ENCODE measurements at regions not wholly inside any gene's neighbourhood (a gene's known extent, or its start where the extent isn't known, plus 50 kb on each side); places are given as distances from the start of the nearest gene placed in this dataset.

DNA sequence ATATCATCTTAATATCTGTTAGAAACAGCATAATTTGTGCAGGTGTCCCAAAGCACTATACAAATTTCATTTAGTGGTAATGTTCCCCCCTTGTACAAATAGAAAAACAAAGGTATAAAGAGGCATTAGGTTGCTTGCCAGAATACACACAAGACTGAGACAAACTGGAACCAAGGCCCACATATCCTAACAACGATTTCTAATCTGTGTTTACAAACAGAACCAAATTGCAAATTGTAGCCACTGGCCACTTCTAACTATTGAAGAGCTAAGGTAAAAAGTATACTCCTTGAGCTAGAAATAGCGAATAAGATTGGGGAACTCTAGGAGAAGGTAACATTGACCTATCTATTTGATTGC lies 526.1 kb downstream of the KLF12 start:
- H3K4me1 ChIP-seq (ENCODE audit: insufficient read depth, low read length, poor library complexity, severe bottlenecking) = no peaks in the 10 kb centered on the region
- POLR2A ChIA-PET = interaction anchor here (1.0 kb wide), 1 partner anchor 146 kb away, joined by 3 read pairs; no protein-coding TSS in a partner anchor
- H3K27ac ChIP-seq (ENCODE audit: low read depth, low read length, poor library complexity, severe bottlenecking) = no peak overlapping the region
- no peaks in the 10 kb centered on the region for H4K20me1 ChIP-seq (ENCODE audit: insufficient read depth, low read length)
- CTCF ChIA-PET (ENCODE audit: unreplicated experiment) = no interaction called here
- no peak overlapping the region for H3K4me2 ChIP-seq (ENCODE audit: low read length)
- BruUV-seq (replicated peaks) = no TSS peak
- intact Hi-C loops (cut with micrococcal nuclease; ENCODE audit: unreplicated experiment) = no loop called here
- H3K36me3 ChIP-seq (ENCODE audit: insufficient read depth, low read length) = no peaks in the 10 kb centered on the region
- DNase-seq (ENCODE audit: low spot score) = no peak
- no peak overlapping the region for H3K4me3 ChIP-seq (ENCODE audit: low read depth, low read length, poor library complexity, severe bottlenecking)
- TF ChIP-seq, protein P1, sequence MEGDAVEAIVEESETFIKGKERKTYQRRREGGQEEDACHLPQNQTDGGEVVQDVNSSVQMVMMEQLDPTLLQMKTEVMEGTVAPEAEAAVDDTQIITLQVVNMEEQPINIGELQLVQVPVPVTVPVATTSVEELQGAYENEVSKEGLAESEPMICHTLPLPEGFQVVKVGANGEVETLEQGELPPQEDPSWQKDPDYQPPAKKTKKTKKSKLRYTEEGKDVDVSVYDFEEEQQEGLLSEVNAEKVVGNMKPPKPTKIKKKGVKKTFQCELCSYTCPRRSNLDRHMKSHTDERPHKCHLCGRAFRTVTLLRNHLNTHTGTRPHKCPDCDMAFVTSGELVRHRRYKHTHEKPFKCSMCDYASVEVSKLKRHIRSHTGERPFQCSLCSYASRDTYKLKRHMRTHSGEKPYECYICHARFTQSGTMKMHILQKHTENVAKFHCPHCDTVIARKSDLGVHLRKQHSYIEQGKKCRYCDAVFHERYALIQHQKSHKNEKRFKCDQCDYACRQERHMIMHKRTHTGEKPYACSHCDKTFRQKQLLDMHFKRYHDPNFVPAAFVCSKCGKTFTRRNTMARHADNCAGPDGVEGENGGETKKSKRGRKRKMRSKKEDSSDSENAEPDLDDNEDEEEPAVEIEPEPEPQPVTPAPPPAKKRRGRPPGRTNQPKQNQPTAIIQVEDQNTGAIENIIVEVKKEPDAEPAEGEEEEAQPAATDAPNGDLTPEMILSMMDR (conservative IDR thresholded peaks at IDR 0.05; ENCODE audit: low read length) = no peak
- TF ChIP-seq EZH2phosphoT487 (IDR thresholded peaks at IDR 0.05; ENCODE audit: borderline replicate concordance, low read depth, low read length) = no peak
- H3K9me3 ChIP-seq (ENCODE audit: low read length) = no peaks in the 10 kb centered on the region
- H3K9me2 ChIP-seq (ENCODE audit: insufficient read depth, low read length) = no peaks in the 10 kb centered on the region
- no peaks in the 10 kb centered on the region for H3K79me2 ChIP-seq (ENCODE audit: insufficient read depth, low read depth, low read length)
- no peak overlapping the region for H2AFZ ChIP-seq (ENCODE audit: low read length)

DNA sequence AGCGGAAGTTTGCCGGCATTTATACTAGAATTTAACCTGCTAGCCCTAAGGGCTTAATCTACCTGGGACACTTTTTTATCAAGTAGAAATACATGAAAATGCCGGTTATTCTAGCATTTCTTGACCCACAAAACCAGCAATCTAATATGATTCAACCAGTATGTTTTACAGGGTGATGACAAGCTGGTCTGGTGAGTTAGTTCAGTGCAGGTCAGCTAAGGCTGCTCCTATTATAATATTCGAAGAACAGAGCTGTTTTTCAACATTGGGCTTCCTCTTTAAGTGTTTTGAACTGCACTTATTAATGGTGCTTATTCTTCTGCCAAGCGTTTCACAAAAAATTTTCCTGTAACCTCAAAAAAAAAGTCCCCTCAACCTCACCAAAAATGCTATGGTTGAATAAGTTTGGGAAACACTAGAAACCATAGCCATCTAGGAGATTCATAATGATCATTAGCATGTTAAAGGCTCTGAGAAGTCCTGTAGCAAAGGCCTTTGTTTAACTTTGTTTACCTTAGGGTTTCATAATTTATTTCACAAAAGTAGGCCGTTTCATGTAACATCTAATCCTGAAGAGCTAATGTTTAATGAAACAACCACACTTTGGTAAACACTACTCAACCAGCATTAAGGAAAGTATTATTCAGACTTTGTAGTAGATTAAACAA lies 526.6 kb downstream of the KLF12 start:
- Histone ChIP-seq H3K4me2 (ENCODE audit: low read length) (no peak overlapping the region), H3K27ac (ENCODE audit: low read depth, low read length, poor library complexity, severe bottlenecking) (no peak overlapping the region), H2AFZ (ENCODE audit: low read length) (no peak overlapping the region), H3K4me1 (ENCODE audit: insufficient read depth, low read length, poor library complexity, severe bottlenecking) (no peaks in the 10 kb centered on the region), H3K4me3 (ENCODE audit: low read depth, low read length, poor library complexity, severe bottlenecking) (no peak overlapping the region), H3K79me2 (ENCODE audit: insufficient read depth, low read depth, low read length) (no peaks in the 10 kb centered on the region), H4K20me1 (ENCODE audit: insufficient read depth, low read length) (no peaks in the 10 kb centered on the region), H3K36me3 (ENCODE audit: insufficient read depth, low read length) (no peaks in the 10 kb centered on the region), H3K9me3 (ENCODE audit: low read length) (no peaks in the 10 kb centered on the region), H3K9me2 (ENCODE audit: insufficient read depth, low read length) (no peaks in the 10 kb centered on the region)
- ChIA-PET CTCF (ENCODE audit: unreplicated experiment) (no interaction called here), POLR2A (interaction anchor here (1.0 kb wide), 1 partner anchor 145 kb away, joined by 3 read pairs; no protein-coding TSS in a partner anchor)
- TF ChIP-seq EZH2phosphoT487 (IDR thresholded peaks at IDR 0.05; ENCODE audit: borderline replicate concordance, low read depth, low read length) = no peak
- TF ChIP-seq, protein P1 (conservative IDR thresholded peaks at IDR 0.05; ENCODE audit: low read length) = no peak
- intact Hi-C loops (cut with micrococcal nuclease; ENCODE audit: unreplicated experiment) = no loop called here
- no peak for DNase-seq (ENCODE audit: low spot score)
- no TSS peak for BruUV-seq (replicated peaks)

DNA sequence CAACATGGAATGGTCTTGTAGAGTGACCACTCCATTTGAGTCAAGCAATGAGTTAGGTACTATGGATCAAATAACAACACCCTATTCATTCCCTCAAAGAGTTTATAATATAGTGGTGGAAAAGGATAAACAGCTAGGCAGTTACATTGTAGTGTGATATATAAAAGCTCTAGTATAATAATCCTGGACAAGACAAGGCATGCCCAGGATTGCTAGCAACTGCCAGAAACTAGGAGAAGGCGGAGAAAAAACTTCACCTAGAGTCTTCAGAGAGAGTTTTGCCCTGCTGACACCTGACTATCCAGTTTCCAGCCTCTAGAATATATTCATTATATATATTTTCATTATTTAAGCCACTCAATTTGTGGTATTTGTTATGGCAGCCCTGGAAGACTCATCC lies 530.6 kb downstream of the KLF12 start:
- Histone ChIP-seq H3K4me3 (ENCODE audit: low read depth, low read length, poor library complexity, severe bottlenecking) (no peak overlapping the region), H3K4me1 (ENCODE audit: insufficient read depth, low read length, poor library complexity, severe bottlenecking) (no peaks in the 10 kb centered on the region), H2AFZ (ENCODE audit: low read length) (no peak overlapping the region), H3K27ac (ENCODE audit: low read depth, low read length, poor library complexity, severe bottlenecking) (no peak overlapping the region), H3K4me2 (ENCODE audit: low read length) (no peak overlapping the region), H4K20me1 (ENCODE audit: insufficient read depth, low read length) (no peaks in the 10 kb centered on the region), H3K9me3 (ENCODE audit: low read length) (no peaks in the 10 kb centered on the region), H3K36me3 (ENCODE audit: insufficient read depth, low read length) (no peaks in the 10 kb centered on the region), H3K9me2 (ENCODE audit: insufficient read depth, low read length) (no peaks in the 10 kb centered on the region), H3K79me2 (ENCODE audit: insufficient read depth, low read depth, low read length) (no peaks in the 10 kb centered on the region)
- intact Hi-C loops (cut with micrococcal nuclease; ENCODE audit: unreplicated experiment) = no loop called here
- TF ChIP-seq, protein P1 (conservative IDR thresholded peaks at IDR 0.05; ENCODE audit: low read length) = no peak
- TF ChIP-seq EZH2phosphoT487 (IDR thresholded peaks at IDR 0.05; ENCODE audit: borderline replicate concordance, low read depth, low read length) = no peak
- CTCF ChIA-PET (ENCODE audit: unreplicated experiment) = no interaction called here
- BruUV-seq (replicated peaks) = no TSS peak
- DNase-seq (ENCODE audit: low spot score) = no peak
- POLR2A ChIA-PET = no interaction called here
